ENCODE measurements at regions not wholly inside any gene's neighbourhood (a gene's known extent, or its start where the extent isn't known, plus 50 kb on each side); places are given as distances from the start of the nearest gene placed in this dataset.

GRCh38 chr7:26044320-26044719, 107.7 kb upstream of the NFE2L3 start:
- DNase-seq (ENCODE audit: extremely low spot score) = no peak
- H3K27me3 ChIP-seq = peaks cover 0 to 21% (median 0%) of the 10 kb centered on the region in 4 donors
- intact Hi-C loops (cut with DNase I) = no loop called here
- no peak overlapping the region for H3K4me3 ChIP-seq
- 80% methylated on average over 5 of the region's 5 CpGs for WGBS
- H3K27ac ChIP-seq (replicated peaks in 1 of 4) = no peak overlapping the region
- H3K9me3 ChIP-seq = no peaks in the 10 kb centered on the region
- TF ChIP-seq POLR2A (IDR thresholded peaks at IDR 0.05; ENCODE audit: low read depth) (no peak), EP300 (IDR thresholded peaks at IDR 0.05) (no peak), CTCF (IDR thresholded peaks at IDR 0.05) (no peak), POLR2AphosphoS5 (IDR thresholded peaks at IDR 0.05) (no peak)
- H3K4me1 ChIP-seq = no peaks in the 10 kb centered on the region
- no peaks in the 10 kb centered on the region for H3K36me3 ChIP-seq

- Histone ChIP-seq H3K4me1 (no peaks in the 10 kb centered on the region), H3K27me3 (peaks cover 0 to 13% (median 0%) of the 10 kb centered on the region in 4 donors), H3K9me3 (no peaks in the 10 kb centered on the region), H3K36me3 (no peaks in the 10 kb centered on the region), H3K4me3 (no peak overlapping the region), H3K27ac (replicated peaks in 1 of 4) (no peak overlapping the region)
- WGBS = 60% methylated on average over 3 of the region's 3 CpGs
- no peak for TF ChIP-seq EP300 (IDR thresholded peaks at IDR 0.05)
- TF ChIP-seq POLR2A (IDR thresholded peaks at IDR 0.05; ENCODE audit: low read depth) = no peak
- TF ChIP-seq POLR2AphosphoS5 (IDR thresholded peaks at IDR 0.05) = no peak
- TF ChIP-seq CTCF (IDR thresholded peaks at IDR 0.05) = no peak
- DNase-seq (ENCODE audit: extremely low spot score) = no peak
- intact Hi-C loops (cut with DNase I) = no loop called here
Measured at GRCh38 chr7:26046150-26046549, 105.8 kb upstream of the NFE2L3 start.

- no peak for DNase-seq (ENCODE audit: extremely low spot score)
- no peak overlapping the region for H3K4me3 ChIP-seq
- H3K9me3 ChIP-seq = peaks cover 0 to 4% (median 0%) of the 10 kb centered on the region in 4 donors
- WGBS = 81% methylated on average over 1 of the region's 1 CpG
- H3K27me3 ChIP-seq = peaks cover 0 to 10% (median 0%) of the 10 kb centered on the region in 4 donors
- intact Hi-C loops (cut with DNase I) = no loop called here
- no peak overlapping the region for H3K27ac ChIP-seq (replicated peaks in 1 of 4)
- H3K36me3 ChIP-seq = no peaks in the 10 kb centered on the region
- no peaks in the 10 kb centered on the region for H3K4me1 ChIP-seq
- TF ChIP-seq EP300 (IDR thresholded peaks at IDR 0.05) (no peak), POLR2A (IDR thresholded peaks at IDR 0.05; ENCODE audit: low read depth) (no peak), POLR2AphosphoS5 (IDR thresholded peaks at IDR 0.05) (no peak), CTCF (IDR thresholded peaks at IDR 0.05) (no peak)
Measured at GRCh38 chr7:26046878-26047277, 105.1 kb upstream of the NFE2L3 start.

GRCh38 chr7:26048663-26049062, 103.3 kb upstream of the NFE2L3 start:
- no peak overlapping the region for H3K4me3 ChIP-seq
- no peak overlapping the region for H3K27ac ChIP-seq (replicated peaks in 1 of 4)
- DNase-seq (ENCODE audit: extremely low spot score) = no peak
- H3K9me3 ChIP-seq = peaks cover 0 to 11% (median 0%) of the 10 kb centered on the region in 4 donors
- 81% methylated on average over 5 of the region's 5 CpGs for WGBS
- no peaks in the 10 kb centered on the region for H3K36me3 ChIP-seq
- H3K4me1 ChIP-seq = no peaks in the 10 kb centered on the region
- no peak for TF ChIP-seq EP300 (IDR thresholded peaks at IDR 0.05)
- intact Hi-C loops (cut with DNase I) = no loop called here
- peaks cover 0 to 15% (median 0%) of the 10 kb centered on the region in 4 donors for H3K27me3 ChIP-seq

- no peak for TF ChIP-seq CTCF (IDR thresholded peaks at IDR 0.05)
- TF ChIP-seq POLR2A (IDR thresholded peaks at IDR 0.05; ENCODE audit: low read depth) = no peak
- no peak for TF ChIP-seq EP300 (IDR thresholded peaks at IDR 0.05)
- no peak for TF ChIP-seq POLR2AphosphoS5 (IDR thresholded peaks at IDR 0.05)
- no peak overlapping the region for H3K4me3 ChIP-seq
- no peak for DNase-seq (ENCODE audit: extremely low spot score)
- H3K4me1 ChIP-seq = no peaks in the 10 kb centered on the region
- intact Hi-C loops (cut with DNase I) = no loop called here
- 83% methylated on average over 1 of the region's 1 CpG for WGBS
- peaks cover 0 to 15% (median 0%) of the 10 kb centered on the region in 4 donors for H3K9me3 ChIP-seq
- no peak overlapping the region for H3K27ac ChIP-seq (replicated peaks in 1 of 4)
- H3K27me3 ChIP-seq = peaks cover 0 to 15% (median 0%) of the 10 kb centered on the region in 4 donors
- H3K36me3 ChIP-seq = no peaks in the 10 kb centered on the region
Measured at GRCh38 chr7:26049081-26049480, 102.9 kb upstream of the NFE2L3 start.
